Skin of body (tissue), 1 donor: ENCODE measurements at regions not wholly inside any gene's neighbourhood (a gene's known extent, or its start where the extent isn't known, plus 50 kb on each side); places are given as distances from the start of the nearest gene placed in this dataset.
A peak's percentile ranks its signal among the peaks of the same experiment; 100 is the strongest.

Experiments
- DNase-seq: peaks from one replicate; lab custom pipeline; 2025; lab: John Stamatoyannopoulos, UW

DNA sequence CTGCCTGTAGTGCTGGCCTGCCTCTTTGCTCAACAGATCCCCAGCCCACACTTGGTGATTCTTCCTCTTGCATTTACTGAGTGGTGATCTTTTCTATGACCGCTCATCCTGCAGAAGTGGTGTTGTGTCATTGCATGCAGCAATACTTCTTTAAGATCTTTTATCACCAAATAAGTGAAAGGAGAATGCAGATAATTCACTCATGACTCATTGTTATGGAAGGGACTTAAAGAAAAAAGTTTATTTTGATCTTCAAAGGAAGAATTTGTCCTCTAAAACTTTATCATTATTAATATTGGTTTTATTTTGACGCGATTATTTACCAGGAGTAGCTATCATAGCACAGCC, 489.1 kb upstream of the CELF2 start:
- no peak for DNase-seq

GRCh38 chr10:10530313-10530712, 487.4 kb upstream of the CELF2 start:
- DNase-seq: no peak

DNA sequence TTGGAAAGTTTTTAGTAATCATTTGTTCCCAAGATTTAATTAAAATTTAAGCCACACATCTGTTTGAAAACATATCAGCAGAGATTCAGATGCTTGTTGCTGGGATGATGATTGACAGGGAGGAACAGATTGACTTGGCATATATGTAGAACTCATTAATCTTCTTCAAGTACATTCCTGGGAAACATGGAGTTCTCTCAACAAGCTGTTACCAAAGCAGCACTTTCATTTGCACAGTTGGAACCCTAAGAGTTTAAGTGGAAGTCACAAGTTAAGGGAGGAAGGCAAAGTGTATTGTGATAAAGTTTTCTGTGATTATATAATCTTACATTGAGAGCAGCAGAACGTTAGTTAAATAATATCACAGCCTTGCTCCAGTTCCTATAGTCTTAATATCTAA, 485.4 kb upstream of the CELF2 start:
- no peak for DNase-seq

- DNase-seq: no peak
Measured at GRCh38 chr10:10532826-10533225, 484.8 kb upstream of the CELF2 start.

- DNase-seq: no peak
Measured at GRCh38 chr10:10533437-10533836, 484.2 kb upstream of the CELF2 start.

- DNase-seq: no peak
Measured at GRCh38 chr10:10538326-10538725, 479.3 kb upstream of the CELF2 start.

- DNase-seq: no peak
Measured at GRCh38 chr10:10540398-10540797, 477.3 kb upstream of the CELF2 start.

- DNase-seq: no peak
Measured at GRCh38 chr10:10542477-10542876, 475.2 kb upstream of the CELF2 start.

DNA sequence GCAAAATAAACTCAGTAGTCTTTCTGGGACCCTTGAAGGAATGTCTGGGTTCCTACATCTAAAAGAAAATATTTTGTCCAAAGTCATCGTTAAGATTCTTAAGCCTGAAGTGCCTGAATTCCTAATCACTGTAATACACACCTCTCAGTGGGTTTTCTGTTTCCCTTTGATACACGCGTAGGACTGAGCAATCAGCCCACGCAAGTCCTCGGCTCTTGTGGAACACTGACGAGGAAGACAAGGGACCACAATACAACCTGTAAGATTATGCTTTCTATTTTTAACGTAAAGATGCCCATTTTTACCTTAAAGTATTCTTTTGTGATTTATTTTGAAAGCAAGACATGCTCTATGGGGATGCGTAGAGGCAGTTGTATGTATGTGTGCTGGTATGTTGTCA, 472.8 kb upstream of the CELF2 start:
- no peak for DNase-seq

DNA sequence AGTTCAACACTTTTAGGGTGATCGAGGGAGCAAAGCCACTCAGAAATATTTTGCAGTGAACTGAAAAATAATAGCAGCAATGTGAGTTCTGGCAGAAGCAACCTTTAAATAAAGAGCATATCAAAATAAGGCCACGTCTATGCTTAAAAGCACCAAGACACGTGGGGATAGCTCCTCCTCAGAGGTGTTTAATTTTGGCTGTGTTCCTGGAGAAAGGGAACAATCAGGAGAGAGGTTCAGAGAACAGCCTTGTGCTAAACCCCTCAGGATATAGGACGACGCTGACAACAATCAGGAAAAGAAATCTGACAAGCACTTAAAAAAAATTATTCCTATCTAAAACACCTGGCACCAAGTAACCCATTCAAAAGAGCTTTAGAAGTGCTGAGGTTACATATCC, 471.9 kb upstream of the CELF2 start:
- no peak for DNase-seq

GRCh38 chr10:10551596-10552301, 465.9 kb upstream of the CELF2 start:
- DNase-seq: no peak

DNA sequence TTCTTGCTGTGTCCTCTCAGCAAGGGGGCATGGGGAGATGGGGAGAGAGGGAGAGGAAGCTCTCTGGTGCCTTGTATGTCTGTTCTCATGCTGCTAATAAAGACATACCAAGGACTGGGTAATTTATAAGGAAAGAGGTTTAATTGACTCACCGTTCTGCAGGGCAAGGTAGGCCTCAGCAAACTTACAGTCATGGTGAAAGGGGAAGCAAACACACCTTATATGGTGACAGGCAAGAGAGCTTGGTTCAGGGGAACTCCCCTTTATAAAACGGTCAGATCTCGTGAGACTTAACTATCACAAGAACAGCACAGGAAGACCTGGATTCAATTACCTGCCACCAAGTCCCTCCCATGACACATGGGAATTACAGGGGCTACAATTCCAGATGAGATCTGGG, 464.7 kb upstream of the CELF2 start:
- DNase-seq: no peak

DNA sequence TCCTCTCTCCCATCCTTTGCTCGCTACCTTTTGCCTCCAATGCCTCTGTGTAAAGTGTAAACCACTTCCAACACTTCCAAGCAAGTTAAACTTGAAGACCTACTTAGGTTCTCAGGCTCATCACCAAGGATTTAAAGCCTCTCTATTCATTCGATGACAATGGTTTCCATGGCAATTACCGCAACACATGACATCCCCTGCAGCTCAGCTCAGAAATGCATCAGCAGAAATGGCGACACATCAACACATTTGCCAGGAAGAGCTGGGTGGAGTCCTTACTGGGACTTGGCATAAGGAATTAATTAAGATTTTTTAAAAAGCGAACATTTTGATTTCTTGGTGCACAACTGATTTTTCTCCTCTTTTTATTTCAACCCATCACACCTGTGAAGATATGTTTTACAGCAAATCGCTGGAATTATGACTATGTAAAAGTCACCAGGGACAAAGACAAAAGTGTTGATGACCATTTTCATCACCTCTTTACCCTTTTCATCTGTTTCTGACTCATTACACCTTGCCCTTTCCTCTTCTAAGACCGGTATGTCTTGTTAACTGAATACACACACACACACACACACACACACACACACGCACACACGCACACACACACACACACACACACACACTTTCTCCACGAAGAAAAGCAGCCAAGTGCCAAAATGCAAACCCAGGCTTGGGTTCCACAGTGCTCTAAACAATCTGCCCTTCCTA, 453.4 kb upstream of the CELF2 start:
- peak; percentile 83 for DNase-seq

- DNase-seq: no peak
Measured at GRCh38 chr10:10576937-10577336, 440.7 kb upstream of the CELF2 start.

DNA sequence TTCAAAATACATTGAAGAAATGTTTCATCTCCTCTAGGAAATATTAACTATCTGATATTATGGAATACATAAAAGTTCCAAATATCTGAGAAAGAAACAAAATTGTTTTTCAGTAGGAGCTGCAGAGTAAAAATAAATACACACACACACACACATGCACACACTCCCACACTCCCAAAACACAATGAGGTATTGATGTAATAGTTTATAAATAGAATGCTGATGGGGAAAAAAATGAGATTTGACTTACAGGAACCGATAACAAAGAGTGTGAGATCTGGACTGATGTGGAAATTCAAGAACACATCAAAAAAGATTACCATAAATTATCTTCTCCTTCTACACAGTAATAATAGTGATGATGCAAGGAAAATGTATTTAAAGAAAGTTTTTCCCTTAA, 438.0 kb upstream of the CELF2 start:
- no peak for DNase-seq

- no peak for DNase-seq
Measured at GRCh38 chr10:10584161-10584560, 433.5 kb upstream of the CELF2 start.

GRCh38 chr10:10587744-10588393, 429.8 kb upstream of the CELF2 start:
- DNase-seq: no peak

- no peak for DNase-seq
Measured at GRCh38 chr10:10589540-10590303, 427.9 kb upstream of the CELF2 start.

- no peak for DNase-seq
Measured at GRCh38 chr10:10591715-10592341, 425.8 kb upstream of the CELF2 start.

DNA sequence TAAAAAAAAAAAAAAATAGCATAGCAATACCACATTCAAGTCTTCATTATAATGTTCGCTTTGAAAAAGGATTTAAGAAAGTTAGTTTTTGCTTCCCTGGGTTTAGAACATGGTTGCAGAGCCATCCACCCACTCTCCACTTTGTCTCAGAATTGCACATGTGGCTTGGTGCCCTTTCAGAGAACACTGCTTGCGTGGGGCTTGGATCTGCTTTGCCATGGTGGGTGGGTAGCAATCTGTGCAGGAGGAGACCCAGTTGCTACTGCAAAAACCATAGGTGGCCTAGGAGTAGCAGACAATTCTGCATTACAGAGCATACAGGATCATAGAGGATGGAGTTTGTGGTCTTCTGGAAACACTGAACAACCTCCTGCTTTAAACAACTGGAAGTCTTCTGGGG, 421.4 kb upstream of the CELF2 start:
- no peak for DNase-seq

- DNase-seq: no peak
Measured at GRCh38 chr10:10598297-10598696, 419.4 kb upstream of the CELF2 start.

DNA sequence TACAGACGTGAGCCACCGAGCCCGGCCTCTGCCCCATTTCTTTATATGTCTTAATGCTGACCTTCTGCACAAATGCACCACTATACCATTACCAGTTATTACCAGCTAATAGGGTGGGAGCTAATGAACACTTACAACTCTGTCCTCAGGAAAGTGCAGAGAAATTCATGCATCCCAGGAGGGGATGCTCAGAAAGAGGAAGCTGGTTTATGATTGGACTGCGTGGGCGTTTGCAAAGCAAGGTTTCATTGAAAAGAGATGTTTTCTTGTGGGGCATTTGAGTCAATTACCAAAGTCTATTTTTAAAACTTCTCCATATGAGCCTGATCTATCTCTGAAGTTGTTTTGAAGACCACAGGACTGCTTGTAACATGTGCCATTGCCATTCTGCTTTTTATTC, 417.7 kb upstream of the CELF2 start:
- no peak for DNase-seq
